IMR-90 (cell line): ENCODE measurements at regions not wholly inside any gene's neighbourhood (a gene's known extent, or its start where the extent isn't known, plus 50 kb on each side); places are given as distances from the start of the nearest gene placed in this dataset.

Experiments used
- ATAC-seq: fragments of 200-7000 bp; cut with Tn5 transposase; 2 replicates; pipeline ENCODE4 v1.9.1; 2020; ENCODE audit warnings: low read depth, mild to moderate bottlenecking, moderate library complexity
- BruUV-seq: library from RNA; stranded (reverse); fragments of 400-500 nt; replicated peaks from 2 replicates; lab custom pipeline; 2021; lab: Mats Ljungman, UMichigan
- CTCF ChIA-PET: fragments of 300-600 bp; formaldehyde crosslinking; extraction: SDS; loops from one replicate; lab custom pipeline; 2021; ENCODE audit warnings: antibody characterized with exemption; lab: Yijun Ruan, JAX
- POLR2A ChIA-PET: fragments of 300-600 bp; sonication (Branson Sonifier 250); formaldehyde crosslinking; loops from one replicate; lab custom pipeline; 2022; ENCODE audit warnings: antibody characterized with exemption; ENCODE audit not compliant: unreplicated experiment; lab: Charles Lee
- DNase-seq: peaks from one replicate; pipeline ENCODE4 v3.0.0; 2013
- H2AFZ ChIP-seq: replicated peaks from 2 replicates; pipeline ENCODE3; 2013; ENCODE audit warnings: low read length, mild to moderate bottlenecking; ENCODE audit not compliant: poor library complexity
- H2AK5ac ChIP-seq: 2 replicates; pipeline ENCODE4 v1.6.1; 2013; ENCODE audit warnings: low read depth, low read length, inconsistent platforms
- H2AK9ac ChIP-seq: replicated peaks from 2 replicates; pipeline ENCODE3; 2013; ENCODE audit warnings: mild to moderate bottlenecking, low read depth, low read length, moderate library complexity; ENCODE audit not compliant: poor library complexity
- H2BK120ac ChIP-seq: 2 replicates; pipeline ENCODE4 v1.6.1; 2013; ENCODE audit warnings: low read depth, low read length, inconsistent platforms
- H2BK15ac ChIP-seq: 3 replicates; pipeline ENCODE4 v1.6.1; 2013; ENCODE audit warnings: low read depth, low read length, inconsistent platforms
- H2BK20ac ChIP-seq: 2 replicates; pipeline ENCODE4 v1.6.1; 2013; ENCODE audit warnings: low read depth, mild to moderate bottlenecking, inconsistent platforms, low read length, moderate library complexity
- H2BK5ac ChIP-seq: 2 replicates; pipeline ENCODE4 v1.6.1; 2013; ENCODE audit warnings: mild to moderate bottlenecking, low read depth, low read length, inconsistent platforms; ENCODE audit not compliant: poor library complexity, severe bottlenecking
- H3K14ac ChIP-seq: replicated peaks from 2 replicates; pipeline ENCODE4 v1.6.1; 2013; ENCODE audit warnings: low read depth, low read length, inconsistent platforms
- H3K18ac ChIP-seq: 2 replicates; pipeline ENCODE4 v1.6.1; 2013; ENCODE audit warnings: low read depth, low read length, control low read depth
- H3K23ac ChIP-seq: 2 replicates; pipeline ENCODE4 v1.6.1; 2013; ENCODE audit warnings: low read depth, low read length, inconsistent platforms
- H3K27ac ChIP-seq: 2 replicates; pipeline ENCODE4 v1.5.1; 2013; ENCODE audit warnings: mild to moderate bottlenecking, control low read depth, low read length; ENCODE audit not compliant: insufficient read depth
- H3K27me3 ChIP-seq: 2 replicates; pipeline ENCODE4 v1.6.1; 2013; ENCODE audit warnings: low read length; ENCODE audit not compliant: control insufficient read depth, insufficient read depth
- H3K36me3 ChIP-seq: 2 replicates; pipeline ENCODE4 v1.6.1; 2013; ENCODE audit warnings: low read length, mixed read lengths; ENCODE audit not compliant: control insufficient read depth, insufficient read depth
- H3K4ac ChIP-seq: 2 replicates; pipeline ENCODE4 v1.6.1; 2013; ENCODE audit warnings: low read depth, low read length, inconsistent platforms
- H3K4me1 ChIP-seq: 2 replicates; pipeline ENCODE4 v1.6.1; 2013; ENCODE audit warnings: low read length, mixed read lengths; ENCODE audit not compliant: control insufficient read depth, insufficient read depth
- H3K4me2 ChIP-seq: 2 replicates; pipeline ENCODE4 v1.6.1; 2013; ENCODE audit warnings: low read depth, mild to moderate bottlenecking, control low read depth, low read length, moderate library complexity
- H3K4me3 ChIP-seq: 2 replicates; pipeline ENCODE4 v1.5.1; 2013; ENCODE audit warnings: low read depth, mild to moderate bottlenecking, control low read depth, low read length, moderate library complexity; ENCODE audit not compliant: insufficient read depth
- H3K56ac ChIP-seq: 2 replicates; pipeline ENCODE4 v1.6.1; 2013; ENCODE audit warnings: low read length, inconsistent platforms; ENCODE audit not compliant: insufficient read depth; ENCODE audit errors: extremely low read depth
- H3K79me1 ChIP-seq, 2 experiments: 2 replicates each; pipeline ENCODE4 v1.6.1; 2013; ENCODE audit warnings: low read length in 2 of 2, inconsistent platforms in 1 of 2, low read depth in 1 of 2
- H3K9ac ChIP-seq: 2 replicates; pipeline ENCODE4 v1.6.1; 2013; ENCODE audit warnings: low read depth, low read length, control low read depth
- H3K9me1 ChIP-seq: 2 replicates; pipeline ENCODE4 v1.6.1; 2013; ENCODE audit warnings: low read length, inconsistent platforms; ENCODE audit not compliant: insufficient read depth
- H3K9me3 ChIP-seq: 2 replicates; pipeline ENCODE4 v1.6.1; 2013; ENCODE audit warnings: low read length; ENCODE audit not compliant: control insufficient read depth, insufficient read depth
- H4K20me1 ChIP-seq: 2 replicates; pipeline ENCODE4 v1.6.1; 2013; ENCODE audit warnings: low read length, inconsistent platforms; ENCODE audit not compliant: insufficient read depth
- H4K5ac ChIP-seq: 2 replicates; pipeline ENCODE4 v1.6.1; 2013; ENCODE audit warnings: mild to moderate bottlenecking, low read depth, low read length, control low read depth
- H4K8ac ChIP-seq, 2 experiments: 2 replicates each; pipeline ENCODE4 v1.6.1; 2013; ENCODE audit warnings: low read depth in 2 of 2, low read length in 2 of 2, control low read depth in 1 of 2, inconsistent platforms in 1 of 2
- H4K91ac ChIP-seq: 2 replicates; pipeline ENCODE4 v1.6.1; 2013; ENCODE audit warnings: low read depth, low read length, inconsistent platforms; ENCODE audit not compliant: insufficient read depth
- BHLHE40 ChIP-seq: fragments of 150-350 bp; IDR thresholded peaks from 2 replicates; pipeline ENCODE4 v1.6.1; 2016; ENCODE audit warnings: mild to moderate bottlenecking, low read depth, low read length
- CEBPB ChIP-seq: IDR thresholded peaks from 2 replicates; pipeline ENCODE4 v1.6.1; 2012; ENCODE audit warnings: low read depth, low read length, improper control_type of control experiment
- CHD1 ChIP-seq: IDR thresholded peaks from 2 replicates; pipeline ENCODE4 v1.6.1; 2012; ENCODE audit warnings: low read depth, low read length, improper control_type of control experiment
- CTCF ChIP-seq: conservative IDR thresholded peaks from 2 replicates; pipeline ENCODE4 v1.5.1; 2012; ENCODE audit warnings: mild to moderate bottlenecking, low read depth, low read length, improper control_type of control experiment
- FOS ChIP-seq: fragments of 150-350 bp; IDR thresholded peaks from 2 replicates; pipeline ENCODE4 v1.6.1; 2016; ENCODE audit warnings: low read depth, low read length
- MAFK ChIP-seq: IDR thresholded peaks from 2 replicates; pipeline ENCODE4 v1.6.1; 2012; ENCODE audit warnings: low read depth, low read length, improper control_type of control experiment
- MAZ ChIP-seq: IDR thresholded peaks from 2 replicates; pipeline ENCODE4 v1.6.1; 2012; ENCODE audit warnings: low read depth, mild to moderate bottlenecking, low read length, improper control_type of control experiment, moderate library complexity, borderline replicate concordance
- MXI1 ChIP-seq: IDR thresholded peaks from 2 replicates; pipeline ENCODE4 v1.6.1; 2012; ENCODE audit warnings: low read depth, mild to moderate bottlenecking, low read length, moderate library complexity, borderline replicate concordance
- NFE2L2 ChIP-seq: fragments of 150-350 bp; IDR thresholded peaks from 2 replicates; pipeline ENCODE4 v1.6.1; 2016; ENCODE audit warnings: low read depth, mild to moderate bottlenecking, low read length
- POLR2A ChIP-seq: IDR thresholded peaks from 2 replicates; pipeline ENCODE4 v1.6.1; 2012; ENCODE audit warnings: mild to moderate bottlenecking, low read depth, low read length
- RAD21 ChIP-seq: IDR thresholded peaks from 2 replicates; pipeline ENCODE4 v1.6.1; 2012; ENCODE audit warnings: low read length, improper control_type of control experiment
- RCOR1 ChIP-seq: IDR thresholded peaks from 2 replicates; pipeline ENCODE4 v1.6.1; 2012; ENCODE audit warnings: mild to moderate bottlenecking, low read length, improper control_type of control experiment; ENCODE audit not compliant: insufficient replicate concordance
- RFX5 ChIP-seq: IDR thresholded peaks from 2 replicates; pipeline ENCODE4 v1.8.0; 2012; ENCODE audit warnings: low read depth, mild to moderate bottlenecking, low read length, moderate library complexity
- SMC3 ChIP-seq: fragments of 150-350 bp; IDR thresholded peaks from 2 replicates; pipeline ENCODE4 v1.6.1; 2016; ENCODE audit warnings: low read depth, mild to moderate bottlenecking, antibody characterized with exemption, low read length, moderate library complexity
- USF2 ChIP-seq: fragments of 150-350 bp; IDR thresholded peaks from 2 replicates; pipeline ENCODE4 v1.6.1; 2017; ENCODE audit warnings: mild to moderate bottlenecking, antibody characterized with exemption, low read length, low read depth
- WGBS, 2 experiments: methylation state at CpG; one replicate each; pipeline versions ENCODE4 v1.1.5 to v1.1.7; 2013; ENCODE audit warnings: missing lambda C conversion rate in 2 of 2; ENCODE audit not compliant: insufficient read length in 1 of 2; ENCODE audit errors: extremely low coverage in 2 of 2; 5-methylcytosine and 5-hydroxymethylcytosine counted together
- dilution Hi-C: fragments of 300-500 bp; cut with HindIII; formaldehyde crosslinking; loops from one replicate; pipeline ENCODE4 v1.14.3; 2018; ENCODE audit warnings: low sequenced_read_pairs; ENCODE audit not compliant: unreplicated experiment
- in situ Hi-C: fragments of 300-500 bp; cut with MboI; formaldehyde crosslinking; loops from 3 replicates; pipeline ENCODE4 v1.14.3; 2019; ENCODE audit warnings: low sequenced_read_pairs, inconsistent platforms, mixed read lengths
- intact Hi-C: fragments of 100-400 bp; cut with micrococcal nuclease; formaldehyde crosslinking; loops from 2 replicates; pipeline ENCODE4 v1.10.0; 2022
- TF ChIP-seq, protein P1 (sequence below): fragments of 150-350 bp; IDR thresholded peaks from 2 replicates; pipeline ENCODE4 v1.6.1; 2016; ENCODE audit warnings: low read depth, mild to moderate bottlenecking, low read length, moderate library complexity, borderline replicate concordance

GRCh38 chr3:64932666-64933342 is 245.0 kb upstream of the ADAMTS9 start:
- no peak overlapping the region for H2BK20ac ChIP-seq
- no peak overlapping the region for H3K23ac ChIP-seq
- no peaks in the 10 kb centered on the region for H3K9me1 ChIP-seq
- no peaks in the 10 kb centered on the region for H3K27me3 ChIP-seq
- no TSS peak for BruUV-seq
- no peak overlapping the region for H4K8ac ChIP-seq
- H2AFZ ChIP-seq, result no peak overlapping the region
- no peak overlapping the region for H2BK5ac ChIP-seq
- H2AK5ac ChIP-seq, result no peak overlapping the region
- no peak overlapping the region for H3K9ac ChIP-seq
- H3K14ac ChIP-seq, result no peak overlapping the region
- ChIA-PET POLR2A (no interaction called here), CTCF (no interaction called here)
- no peak overlapping the region for H2AK9ac ChIP-seq
- H4K5ac ChIP-seq, result no peak overlapping the region
- DNase-seq, result no peak
- no CpG with 5 or more reads among the region's 8 CpGs for WGBS, 2 experiments
- no peak overlapping the region for H3K4me2 ChIP-seq
- no peak overlapping the region for H2BK120ac ChIP-seq
- no peak for ATAC-seq
- H3K4me3 ChIP-seq, result no peak overlapping the region
- no peaks in the 10 kb centered on the region for H3K4me1 ChIP-seq
- H2BK15ac ChIP-seq, result no peak overlapping the region
- no peak overlapping the region for H3K27ac ChIP-seq
- dilution Hi-C loops (no loop called here), in situ Hi-C loops (no loop called here), intact Hi-C loops (no loop called here)
- no peak overlapping the region for H3K18ac ChIP-seq
- no peaks in the 10 kb centered on the region for H4K20me1 ChIP-seq
- H3K56ac ChIP-seq, result no peak overlapping the region
- H3K9me3 ChIP-seq, result peaks cover 5% of the 10 kb centered on the region; the same call in 1 of the 2 replicates
- no peaks in the 10 kb centered on the region for H3K36me3 ChIP-seq
- no peaks in the 10 kb centered on the region for H3K79me1 ChIP-seq
- H3K4ac ChIP-seq, result no peak overlapping the region
- no peak overlapping the region for H4K91ac ChIP-seq
- TF ChIP-seq NFE2L2, result no peak
- TF ChIP-seq, protein P1, sequence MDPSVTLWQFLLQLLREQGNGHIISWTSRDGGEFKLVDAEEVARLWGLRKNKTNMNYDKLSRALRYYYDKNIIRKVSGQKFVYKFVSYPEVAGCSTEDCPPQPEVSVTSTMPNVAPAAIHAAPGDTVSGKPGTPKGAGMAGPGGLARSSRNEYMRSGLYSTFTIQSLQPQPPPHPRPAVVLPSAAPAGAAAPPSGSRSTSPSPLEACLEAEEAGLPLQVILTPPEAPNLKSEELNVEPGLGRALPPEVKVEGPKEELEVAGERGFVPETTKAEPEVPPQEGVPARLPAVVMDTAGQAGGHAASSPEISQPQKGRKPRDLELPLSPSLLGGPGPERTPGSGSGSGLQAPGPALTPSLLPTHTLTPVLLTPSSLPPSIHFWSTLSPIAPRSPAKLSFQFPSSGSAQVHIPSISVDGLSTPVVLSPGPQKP, result no peak
- no peak for TF ChIP-seq CHD1
- TF ChIP-seq BHLHE40, result no peak
- TF ChIP-seq USF2, result no peak
- TF ChIP-seq CEBPB, result no peak
- TF ChIP-seq FOS, result no peak
- no peak for TF ChIP-seq RAD21
- TF ChIP-seq MAZ, result no peak
- TF ChIP-seq POLR2A, result no peak
- TF ChIP-seq RCOR1, result no peak
- TF ChIP-seq CTCF, result no peak
- TF ChIP-seq RFX5, result no peak
- TF ChIP-seq MAFK, result no peak
- TF ChIP-seq SMC3, result no peak
- TF ChIP-seq MXI1, result no peak
